ENCODE measurements at regions not wholly inside any gene's neighbourhood (a gene's known extent, or its start where the extent isn't known, plus 50 kb on each side); places are given as distances from the start of the nearest gene placed in this dataset.

- DNase-seq (ENCODE audit: low spot score): no peak
- Mint-ChIP-seq H3K27me3 (ENCODE audit: low read depth) (peaks cover 21% of the 10 kb centered on the region), H3K36me3 (peaks cover 72% of the 10 kb centered on the region), H3K9me3 (peaks cover 90% of the 10 kb centered on the region), H3K4me3 (no peak overlapping the region), H3K4me1 (no peaks in the 10 kb centered on the region), H3K27ac (no peak overlapping the region)
- ChIA-PET POLR2A (no interaction called here), CTCF (no interaction called here)
- TF ChIP-seq IRF2 (CRISPR knock-in tag; IDR thresholded peaks at IDR 0.05; ENCODE audit: borderline replicate concordance, low read depth) (no peak), TCF7 (CRISPR knock-in tag; IDR thresholded peaks at IDR 0.05; ENCODE audit: low read depth) (no peak), HMGXB4 (CRISPR knock-in tag; IDR thresholded peaks at IDR 0.05) (no peak), JAZF1 (CRISPR knock-in tag; IDR thresholded peaks at IDR 0.05) (no peak), E2F5 (CRISPR knock-in tag; IDR thresholded peaks at IDR 0.05) (no peak), FOXP4 (CRISPR knock-in tag; IDR thresholded peaks at IDR 0.05) (no peak), ETV6 (CRISPR knock-in tag; IDR thresholded peaks at IDR 0.05) (no peak), ATF3 (CRISPR knock-in tag; conservative IDR thresholded peaks at IDR 0.05) (no peak), ERG (CRISPR knock-in tag; IDR thresholded peaks at IDR 0.05) (no peak), NFYB (CRISPR knock-in tag; conservative IDR thresholded peaks at IDR 0.05; ENCODE audit: low read depth) (no peak), ZNF416 (CRISPR knock-in tag; IDR thresholded peaks at IDR 0.05) (no peak), AR (CRISPR knock-in tag; IDR thresholded peaks at IDR 0.05) (no peak), IRF1 (CRISPR knock-in tag; IDR thresholded peaks at IDR 0.05) (no peak)
- TF ChIP-seq, protein P1, sequence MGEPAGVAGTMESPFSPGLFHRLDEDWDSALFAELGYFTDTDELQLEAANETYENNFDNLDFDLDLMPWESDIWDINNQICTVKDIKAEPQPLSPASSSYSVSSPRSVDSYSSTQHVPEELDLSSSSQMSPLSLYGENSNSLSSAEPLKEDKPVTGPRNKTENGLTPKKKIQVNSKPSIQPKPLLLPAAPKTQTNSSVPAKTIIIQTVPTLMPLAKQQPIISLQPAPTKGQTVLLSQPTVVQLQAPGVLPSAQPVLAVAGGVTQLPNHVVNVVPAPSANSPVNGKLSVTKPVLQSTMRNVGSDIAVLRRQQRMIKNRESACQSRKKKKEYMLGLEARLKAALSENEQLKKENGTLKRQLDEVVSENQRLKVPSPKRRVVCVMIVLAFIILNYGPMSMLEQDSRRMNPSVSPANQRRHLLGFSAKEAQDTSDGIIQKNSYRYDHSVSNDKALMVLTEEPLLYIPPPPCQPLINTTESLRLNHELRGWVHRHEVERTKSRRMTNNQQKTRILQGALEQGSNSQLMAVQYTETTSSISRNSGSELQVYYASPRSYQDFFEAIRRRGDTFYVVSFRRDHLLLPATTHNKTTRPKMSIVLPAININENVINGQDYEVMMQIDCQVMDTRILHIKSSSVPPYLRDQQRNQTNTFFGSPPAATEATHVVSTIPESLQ (CRISPR knock-in tag; IDR thresholded peaks at IDR 0.05): no peak
- no peak for ATAC-seq
Measured at GRCh38 chr12:46082490-46083200, 92.3 kb upstream of the SCAF11 start.
